Mammary epithelial cell (primary cell): ENCODE measurements at regions not wholly inside any gene's neighbourhood (a gene's known extent, or its start where the extent isn't known, plus 50 kb on each side); places are given as distances from the start of the nearest gene placed in this dataset.

Experiments used
- EZH2 ChIP-seq: IDR thresholded peaks from 2 replicates; pipeline ENCODE4 v1.6.1; 2012; ENCODE audit warnings: low read length, inconsistent platforms, borderline replicate concordance
- TF ChIP-seq, protein P1 (sequence below), 2 donors: IDR thresholded peaks in 1 of 2; conservative IDR thresholded peaks in 1 of 2; 2 replicates each; pipeline ENCODE4 v1.5.1; 2011 to 2012; ENCODE audit warnings: inconsistent platforms in 2 of 2, low read length in 2 of 2, mild to moderate bottlenecking in 2 of 2, control low read depth in 1 of 2, low read depth in 1 of 2; ENCODE audit not compliant: insufficient read depth in 1 of 2; ENCODE audit errors: extremely low read depth in 1 of 2

DNA sequence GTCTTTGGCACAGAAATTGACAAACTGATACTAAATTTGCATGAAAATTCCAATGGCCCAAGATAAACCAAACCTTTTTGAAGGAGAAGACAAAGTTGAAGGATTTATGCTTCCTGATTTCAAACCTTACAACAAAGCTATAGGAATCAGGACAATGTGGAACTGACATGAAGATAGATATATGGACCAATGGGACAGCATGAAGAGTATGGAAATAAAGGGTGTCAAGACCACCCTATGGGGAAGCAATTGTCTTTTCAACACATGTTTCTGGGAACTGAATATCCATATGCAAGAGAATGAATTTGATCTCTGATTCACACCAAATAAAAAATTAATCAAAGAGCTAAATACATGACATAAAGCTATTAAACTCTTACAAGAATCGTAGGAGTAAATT lies 77.2 kb upstream of the ADARB2 start:
- TF ChIP-seq, protein P1, sequence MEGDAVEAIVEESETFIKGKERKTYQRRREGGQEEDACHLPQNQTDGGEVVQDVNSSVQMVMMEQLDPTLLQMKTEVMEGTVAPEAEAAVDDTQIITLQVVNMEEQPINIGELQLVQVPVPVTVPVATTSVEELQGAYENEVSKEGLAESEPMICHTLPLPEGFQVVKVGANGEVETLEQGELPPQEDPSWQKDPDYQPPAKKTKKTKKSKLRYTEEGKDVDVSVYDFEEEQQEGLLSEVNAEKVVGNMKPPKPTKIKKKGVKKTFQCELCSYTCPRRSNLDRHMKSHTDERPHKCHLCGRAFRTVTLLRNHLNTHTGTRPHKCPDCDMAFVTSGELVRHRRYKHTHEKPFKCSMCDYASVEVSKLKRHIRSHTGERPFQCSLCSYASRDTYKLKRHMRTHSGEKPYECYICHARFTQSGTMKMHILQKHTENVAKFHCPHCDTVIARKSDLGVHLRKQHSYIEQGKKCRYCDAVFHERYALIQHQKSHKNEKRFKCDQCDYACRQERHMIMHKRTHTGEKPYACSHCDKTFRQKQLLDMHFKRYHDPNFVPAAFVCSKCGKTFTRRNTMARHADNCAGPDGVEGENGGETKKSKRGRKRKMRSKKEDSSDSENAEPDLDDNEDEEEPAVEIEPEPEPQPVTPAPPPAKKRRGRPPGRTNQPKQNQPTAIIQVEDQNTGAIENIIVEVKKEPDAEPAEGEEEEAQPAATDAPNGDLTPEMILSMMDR (conservative IDR thresholded peaks at IDR 0.05 in 1 of 2, IDR thresholded peaks at IDR 0.05 in 1 of 2; ENCODE audit: extremely low read depth in 1 of 2, insufficient read depth in 1 of 2, low read depth in 1 of 2, low read length in 2 of 2) = no peak
- TF ChIP-seq EZH2 = no peak
